Astrocyte (in vitro differentiated cells and primary cell): ENCODE measurements at regions not wholly inside any gene's neighbourhood (a gene's known extent, or its start where the extent isn't known, plus 50 kb on each side); places are given as distances from the start of the nearest gene placed in this dataset.

Experiments used
- DNase-seq: peaks from one replicate; pipeline ENCODE4 v3.0.0-alpha.2; 2010; ENCODE audit warnings: low read depth
- FAIRE-seq: peaks from 2 replicates; lab custom pipeline; 2011; peaks lifted over from hg19 to GRCh38; lab: Jason Lieb, UNC
- H2AFZ ChIP-seq: 2 replicates; pipeline ENCODE4 v1.6.0; 2012; ENCODE audit warnings: low read depth, low read length, inconsistent platforms
- H3K27ac ChIP-seq: 2 replicates; pipeline ENCODE4 v1.5.1; 2011; ENCODE audit warnings: low read depth, low read length, inconsistent platforms
- H3K27me3 ChIP-seq: 2 replicates; pipeline ENCODE4 v1.6.0; 2011; ENCODE audit warnings: low read length, inconsistent platforms; ENCODE audit not compliant: insufficient read depth
- H3K36me3 ChIP-seq: 2 replicates; pipeline ENCODE4 v1.5.1; 2011; ENCODE audit warnings: low read length, inconsistent platforms; ENCODE audit not compliant: insufficient read depth
- H3K4me1 ChIP-seq: 2 replicates; pipeline ENCODE4 v1.5.1; 2011; ENCODE audit warnings: low read length, inconsistent platforms; ENCODE audit not compliant: insufficient read depth
- H3K4me2 ChIP-seq: 2 replicates; pipeline ENCODE4 v1.6.0; 2012; ENCODE audit warnings: low read length, inconsistent platforms
- H3K4me3 ChIP-seq: 2 replicates; pipeline ENCODE4 v1.5.1; 2011; ENCODE audit warnings: low read depth, mild to moderate bottlenecking, low read length, inconsistent platforms; ENCODE audit not compliant: insufficient read depth
- H3K79me2 ChIP-seq: 2 replicates; pipeline ENCODE4 v1.6.0; 2012; ENCODE audit warnings: mild to moderate bottlenecking, low read length, inconsistent platforms; ENCODE audit not compliant: insufficient read depth
- H3K9ac ChIP-seq: 2 replicates; pipeline ENCODE4 v1.6.0; 2012; ENCODE audit warnings: mild to moderate bottlenecking, low read length, inconsistent platforms
- H3K9me3 ChIP-seq: 2 replicates; pipeline ENCODE4 v1.5.1; 2012; ENCODE audit warnings: low read depth, mild to moderate bottlenecking, low read length, inconsistent platforms; ENCODE audit not compliant: insufficient read depth
- H4K20me1 ChIP-seq: 2 replicates; pipeline ENCODE4 v1.6.0; 2012; ENCODE audit warnings: low read length, inconsistent platforms; ENCODE audit not compliant: insufficient read depth
- H3K27ac Mint-ChIP-seq: one replicate; pipeline ENCODE4 v1.8.0; 2021; ENCODE audit warnings: mild to moderate bottlenecking, mixed read lengths; ENCODE audit not compliant: unreplicated experiment
- H3K27me3 Mint-ChIP-seq: one replicate; pipeline ENCODE4 v1.8.0; 2021; ENCODE audit warnings: low read depth, mixed read lengths; ENCODE audit not compliant: unreplicated experiment
- H3K36me3 Mint-ChIP-seq: one replicate; pipeline ENCODE4 v1.8.0; 2021; ENCODE audit warnings: low read depth, mixed read lengths; ENCODE audit not compliant: unreplicated experiment
- H3K4me1 Mint-ChIP-seq: one replicate; pipeline ENCODE4 v1.8.0; 2021; ENCODE audit warnings: low read depth, mixed read lengths; ENCODE audit not compliant: unreplicated experiment
- H3K4me3 Mint-ChIP-seq: one replicate; pipeline ENCODE4 v1.8.0; 2021; ENCODE audit warnings: mild to moderate bottlenecking, moderate library complexity, mixed read lengths; ENCODE audit not compliant: unreplicated experiment
- H3K9me3 Mint-ChIP-seq: one replicate; pipeline ENCODE4 v1.8.0; 2021; ENCODE audit warnings: mild to moderate bottlenecking, mixed read lengths; ENCODE audit not compliant: unreplicated experiment
- EZH2 ChIP-seq: IDR thresholded peaks from 2 replicates; pipeline ENCODE4 v1.6.1; 2012; ENCODE audit warnings: mild to moderate bottlenecking, low read length, inconsistent platforms; ENCODE audit not compliant: insufficient read depth
- TF ChIP-seq, protein P1 (sequence below): IDR thresholded peaks from 2 replicates; pipeline ENCODE4 v1.5.1; 2011; ENCODE audit warnings: low read depth, mild to moderate bottlenecking, inconsistent platforms, low read length, moderate library complexity; ENCODE audit not compliant: insufficient read depth

DNA sequence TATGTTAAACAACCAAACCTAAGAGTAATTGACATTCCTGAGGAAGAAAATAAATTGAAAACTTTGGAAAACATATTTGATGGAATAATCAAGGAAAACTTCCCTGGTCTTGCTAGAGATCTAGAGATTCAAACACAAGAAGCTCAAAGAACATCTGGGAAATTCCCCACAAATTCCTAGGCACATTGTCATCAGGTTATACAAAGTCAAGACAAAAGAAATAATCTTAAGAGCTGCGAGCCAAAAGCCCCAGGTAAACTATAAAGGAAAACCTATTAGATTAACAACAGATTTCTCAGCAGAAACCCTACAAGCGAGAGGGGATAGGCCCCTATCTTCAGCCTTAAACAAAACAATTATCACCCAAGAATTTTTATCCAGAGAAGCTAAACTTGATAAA, 1082.0 kb upstream of the IGFBP7 start:
- no peak overlapping the region for H3K4me3 ChIP-seq
- no peaks in the 10 kb centered on the region for H3K4me1 ChIP-seq
- no peaks in the 10 kb centered on the region for H3K27me3 Mint-ChIP-seq
- H3K36me3 ChIP-seq: no peaks in the 10 kb centered on the region
- H2AFZ ChIP-seq: no peak overlapping the region
- TF ChIP-seq EZH2: no peak
- TF ChIP-seq, protein P1, sequence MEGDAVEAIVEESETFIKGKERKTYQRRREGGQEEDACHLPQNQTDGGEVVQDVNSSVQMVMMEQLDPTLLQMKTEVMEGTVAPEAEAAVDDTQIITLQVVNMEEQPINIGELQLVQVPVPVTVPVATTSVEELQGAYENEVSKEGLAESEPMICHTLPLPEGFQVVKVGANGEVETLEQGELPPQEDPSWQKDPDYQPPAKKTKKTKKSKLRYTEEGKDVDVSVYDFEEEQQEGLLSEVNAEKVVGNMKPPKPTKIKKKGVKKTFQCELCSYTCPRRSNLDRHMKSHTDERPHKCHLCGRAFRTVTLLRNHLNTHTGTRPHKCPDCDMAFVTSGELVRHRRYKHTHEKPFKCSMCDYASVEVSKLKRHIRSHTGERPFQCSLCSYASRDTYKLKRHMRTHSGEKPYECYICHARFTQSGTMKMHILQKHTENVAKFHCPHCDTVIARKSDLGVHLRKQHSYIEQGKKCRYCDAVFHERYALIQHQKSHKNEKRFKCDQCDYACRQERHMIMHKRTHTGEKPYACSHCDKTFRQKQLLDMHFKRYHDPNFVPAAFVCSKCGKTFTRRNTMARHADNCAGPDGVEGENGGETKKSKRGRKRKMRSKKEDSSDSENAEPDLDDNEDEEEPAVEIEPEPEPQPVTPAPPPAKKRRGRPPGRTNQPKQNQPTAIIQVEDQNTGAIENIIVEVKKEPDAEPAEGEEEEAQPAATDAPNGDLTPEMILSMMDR: no peak
- H3K27me3 ChIP-seq: no peaks in the 10 kb centered on the region
- H4K20me1 ChIP-seq: no peaks in the 10 kb centered on the region
- no peak overlapping the region for H3K27ac Mint-ChIP-seq
- no peaks in the 10 kb centered on the region for H3K36me3 Mint-ChIP-seq
- DNase-seq: no peak
- FAIRE-seq: no peak
- no peak overlapping the region for H3K27ac ChIP-seq
- no peak overlapping the region for H3K4me3 Mint-ChIP-seq
- no peaks in the 10 kb centered on the region for H3K9me3 ChIP-seq
- H3K9me3 Mint-ChIP-seq: no peaks in the 10 kb centered on the region
- no peak overlapping the region for H3K9ac ChIP-seq
- no peaks in the 10 kb centered on the region for H3K79me2 ChIP-seq
- H3K4me2 ChIP-seq: no peak overlapping the region
- H3K4me1 Mint-ChIP-seq: no peaks in the 10 kb centered on the region

DNA sequence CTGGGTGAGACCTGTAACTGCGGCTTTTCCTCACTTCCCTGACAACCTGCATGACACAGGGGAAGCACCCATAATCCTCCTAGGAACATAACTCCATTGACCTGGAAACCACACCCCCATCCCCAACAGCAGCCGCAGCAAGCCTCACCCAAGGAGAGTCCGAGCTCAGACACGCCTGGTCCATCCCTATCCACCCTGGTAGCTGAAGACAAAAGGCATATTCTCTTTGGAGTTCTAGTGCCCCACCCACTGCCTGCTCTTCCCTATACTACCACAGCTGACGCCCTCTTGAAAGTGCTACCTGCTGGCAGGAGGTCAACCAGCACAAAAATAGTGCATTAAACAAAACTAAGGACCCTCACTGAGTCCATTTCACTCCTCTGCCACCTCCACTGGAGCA, 1080.9 kb upstream of the IGFBP7 start:
- no peaks in the 10 kb centered on the region for H3K4me1 ChIP-seq
- no peaks in the 10 kb centered on the region for H4K20me1 ChIP-seq
- H3K79me2 ChIP-seq: no peaks in the 10 kb centered on the region
- no peak for TF ChIP-seq EZH2
- TF ChIP-seq, protein P1: no peak
- H3K4me2 ChIP-seq: no peak overlapping the region
- no peaks in the 10 kb centered on the region for H3K27me3 Mint-ChIP-seq
- DNase-seq (no peak), FAIRE-seq (no peak)
- no peak overlapping the region for H3K4me3 ChIP-seq
- no peaks in the 10 kb centered on the region for H3K36me3 Mint-ChIP-seq
- H3K27ac Mint-ChIP-seq: no peak overlapping the region
- H3K9me3 ChIP-seq: no peaks in the 10 kb centered on the region
- H3K9me3 Mint-ChIP-seq: no peaks in the 10 kb centered on the region
- no peak overlapping the region for H3K4me3 Mint-ChIP-seq
- no peaks in the 10 kb centered on the region for H3K36me3 ChIP-seq
- no peak overlapping the region for H2AFZ ChIP-seq
- no peaks in the 10 kb centered on the region for H3K4me1 Mint-ChIP-seq
- no peak overlapping the region for H3K9ac ChIP-seq
- no peaks in the 10 kb centered on the region for H3K27me3 ChIP-seq
- H3K27ac ChIP-seq: no peak overlapping the region

DNA sequence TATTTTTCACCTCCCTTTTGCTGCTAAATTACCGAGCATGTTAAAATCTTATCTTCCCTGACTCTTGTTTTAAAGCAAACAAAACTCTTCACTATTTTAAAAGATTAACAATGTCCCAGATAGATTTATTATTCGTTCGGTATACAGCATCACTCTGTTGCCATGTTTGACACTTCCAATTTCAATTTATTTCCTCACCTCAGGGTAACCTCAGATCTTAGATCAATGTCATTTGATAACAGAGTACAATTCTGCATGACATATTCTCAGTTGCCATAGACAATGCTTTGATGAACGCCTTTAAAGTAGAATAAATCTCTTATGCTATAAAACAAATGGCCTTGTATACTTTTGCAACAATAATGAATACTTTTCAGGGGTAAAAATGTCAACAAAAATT, 1078.1 kb upstream of the IGFBP7 start:
- H3K9me3 ChIP-seq: no peaks in the 10 kb centered on the region
- no peaks in the 10 kb centered on the region for H3K79me2 ChIP-seq
- Mint-ChIP-seq H3K9me3 (peaks cover 6% of the 10 kb centered on the region), H3K27me3 (no peaks in the 10 kb centered on the region), H3K36me3 (no peaks in the 10 kb centered on the region), H3K27ac (no peak overlapping the region), H3K4me1 (no peaks in the 10 kb centered on the region), H3K4me3 (no peak overlapping the region)
- H3K9ac ChIP-seq: no peak overlapping the region
- H3K4me1 ChIP-seq: no peaks in the 10 kb centered on the region
- no peak overlapping the region for H2AFZ ChIP-seq
- H3K27me3 ChIP-seq: no peaks in the 10 kb centered on the region
- H3K27ac ChIP-seq: no peak overlapping the region
- TF ChIP-seq, protein P1: no peak
- TF ChIP-seq EZH2: no peak
- no peak overlapping the region for H3K4me2 ChIP-seq
- FAIRE-seq: no peak
- no peaks in the 10 kb centered on the region for H4K20me1 ChIP-seq
- no peak overlapping the region for H3K4me3 ChIP-seq
- no peaks in the 10 kb centered on the region for H3K36me3 ChIP-seq
- no peak for DNase-seq
